ENCODE measurements at regions not wholly inside any gene's neighbourhood (a gene's known extent, or its start where the extent isn't known, plus 50 kb on each side); places are given as distances from the start of the nearest gene placed in this dataset.
"Not testable (repeated sequence)": the region's sequence is repeated elsewhere in the genome, so short reads cannot be mapped to it uniquely, and the experiment has no call there.

DNA sequence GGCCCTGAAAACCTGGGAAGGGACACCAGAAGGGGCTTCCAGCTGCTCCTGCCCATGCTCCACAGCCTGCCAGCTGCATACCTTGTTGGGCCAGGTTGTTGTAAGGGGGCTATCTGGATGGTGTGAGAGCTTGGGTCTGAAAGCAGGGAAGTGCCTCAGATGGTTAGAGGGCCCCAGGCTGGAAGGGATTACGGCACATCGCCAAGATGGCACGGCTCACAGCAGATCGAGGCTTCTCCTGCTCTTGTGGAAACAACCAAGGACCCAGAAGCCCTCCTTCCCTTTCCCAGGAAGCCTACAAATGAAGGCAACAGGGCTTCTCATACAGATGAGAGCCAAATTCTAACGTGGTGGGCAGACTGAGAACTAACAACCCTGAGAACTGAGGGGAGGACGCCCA is 121.7 kb upstream of the ADCY2 start:
- H3K9me3 ChIP-seq (ENCODE audit: low read length), result no peaks in the 10 kb centered on the region
- H3K36me3 ChIP-seq (ENCODE audit: insufficient read depth, low read length), result no peaks in the 10 kb centered on the region
- TF ChIP-seq CTCF (IDR thresholded peaks at IDR 0.05; ENCODE audit: low read length) (no peak), EZH2 (IDR thresholded peaks at IDR 0.05; ENCODE audit: borderline replicate concordance, low read length) (no peak)
- no peak overlapping the region for H3K4me3 ChIP-seq (ENCODE audit: low read depth, low read length, poor library complexity, severe bottlenecking)
- H2AFZ ChIP-seq (ENCODE audit: low read length), result no peak overlapping the region
- H3K79me2 ChIP-seq (ENCODE audit: insufficient read depth, low read length), result no peaks in the 10 kb centered on the region
- H3K27ac ChIP-seq (ENCODE audit: low read depth, low read length, poor library complexity, severe bottlenecking), result no peak overlapping the region
- H3K27me3 ChIP-seq (ENCODE audit: insufficient read depth, low read length), result no peaks in the 10 kb centered on the region
- no peak overlapping the region for H3K4me2 ChIP-seq (ENCODE audit: low read length)
- no peak overlapping the region for H3K9ac ChIP-seq (ENCODE audit: low read length)
- no peaks in the 10 kb centered on the region for H3K9me2 ChIP-seq (ENCODE audit: low read depth, low read length)
- H4K20me1 ChIP-seq (ENCODE audit: insufficient read depth, low read length), result no peaks in the 10 kb centered on the region
- H3F3A ChIP-seq (ENCODE audit: insufficient read depth, low read length), result no peaks in the 10 kb centered on the region
- H3K4me1 ChIP-seq (ENCODE audit: insufficient read depth, low read length, severe bottlenecking), result no peaks in the 10 kb centered on the region

- H3K27me3 ChIP-seq (ENCODE audit: insufficient read depth, low read length), result not testable (repeated sequence)
Observed at GRCh38 chr5:7289634-7290033, 106.3 kb upstream of the ADCY2 start.

GRCh38 chr5:7297821-7298220 is 98.1 kb upstream of the ADCY2 start:
- not testable (repeated sequence) for H3K4me3 ChIP-seq (ENCODE audit: low read depth, low read length, poor library complexity, severe bottlenecking); H3K4me1 ChIP-seq (ENCODE audit: insufficient read depth, low read length, severe bottlenecking); H3K27ac ChIP-seq (ENCODE audit: low read depth, low read length, poor library complexity, severe bottlenecking); H3K9ac ChIP-seq (ENCODE audit: low read length); H3K36me3 ChIP-seq (ENCODE audit: insufficient read depth, low read length); H3K9me3 ChIP-seq (ENCODE audit: low read length); H3K27me3 ChIP-seq (ENCODE audit: insufficient read depth, low read length); H3K4me2 ChIP-seq (ENCODE audit: low read length); H3K79me2 ChIP-seq (ENCODE audit: insufficient read depth, low read length); H2AFZ ChIP-seq (ENCODE audit: low read length); H3K9me2 ChIP-seq (ENCODE audit: low read depth, low read length); H3F3A ChIP-seq (ENCODE audit: insufficient read depth, low read length); H4K20me1 ChIP-seq (ENCODE audit: insufficient read depth, low read length)

More at GRCh38 chr5:7289634-7290033, 106.3 kb upstream of the ADCY2 start:
- not testable (repeated sequence) for H3K27ac ChIP-seq (ENCODE audit: low read depth, low read length, poor library complexity, severe bottlenecking); H3K9me2 ChIP-seq (ENCODE audit: low read depth, low read length); H3K4me1 ChIP-seq (ENCODE audit: insufficient read depth, low read length, severe bottlenecking); H2AFZ ChIP-seq (ENCODE audit: low read length); H4K20me1 ChIP-seq (ENCODE audit: insufficient read depth, low read length); H3K4me2 ChIP-seq (ENCODE audit: low read length); H3K9ac ChIP-seq (ENCODE audit: low read length); H3K79me2 ChIP-seq (ENCODE audit: insufficient read depth, low read length); H3K36me3 ChIP-seq (ENCODE audit: insufficient read depth, low read length); H3K4me3 ChIP-seq (ENCODE audit: low read depth, low read length, poor library complexity, severe bottlenecking); H3K9me3 ChIP-seq (ENCODE audit: low read length); H3F3A ChIP-seq (ENCODE audit: insufficient read depth, low read length)

DNA sequence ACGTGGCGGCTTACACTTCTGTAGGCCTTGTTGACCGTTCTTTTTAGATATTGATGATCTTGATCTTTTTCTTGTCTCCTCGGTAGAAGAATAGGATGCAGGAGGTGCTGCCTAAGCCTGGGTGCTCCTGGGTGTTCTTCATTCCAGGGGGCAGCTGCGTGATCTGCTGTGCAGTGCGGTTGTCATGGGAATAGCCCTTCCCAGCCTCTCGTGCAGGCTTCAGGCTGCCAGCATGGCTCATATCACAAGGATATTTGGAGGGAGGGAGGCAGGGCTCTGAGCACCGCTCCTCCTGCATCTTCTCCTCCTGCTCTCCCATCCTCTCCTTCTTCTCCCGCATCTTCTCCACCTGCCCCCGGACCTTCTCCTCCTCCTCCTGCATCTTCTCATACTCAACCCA is 96.2 kb upstream of the ADCY2 start:
- not testable (repeated sequence) for H3F3A ChIP-seq (ENCODE audit: insufficient read depth, low read length); H3K9ac ChIP-seq (ENCODE audit: low read length); H3K4me1 ChIP-seq (ENCODE audit: insufficient read depth, low read length, severe bottlenecking); H3K4me2 ChIP-seq (ENCODE audit: low read length); H3K27ac ChIP-seq (ENCODE audit: low read depth, low read length, poor library complexity, severe bottlenecking); H3K4me3 ChIP-seq (ENCODE audit: low read depth, low read length, poor library complexity, severe bottlenecking); H2AFZ ChIP-seq (ENCODE audit: low read length); H3K36me3 ChIP-seq (ENCODE audit: insufficient read depth, low read length); H3K9me3 ChIP-seq (ENCODE audit: low read length); H3K9me2 ChIP-seq (ENCODE audit: low read depth, low read length); H3K79me2 ChIP-seq (ENCODE audit: insufficient read depth, low read length); H4K20me1 ChIP-seq (ENCODE audit: insufficient read depth, low read length); H3K27me3 ChIP-seq (ENCODE audit: insufficient read depth, low read length)

DNA sequence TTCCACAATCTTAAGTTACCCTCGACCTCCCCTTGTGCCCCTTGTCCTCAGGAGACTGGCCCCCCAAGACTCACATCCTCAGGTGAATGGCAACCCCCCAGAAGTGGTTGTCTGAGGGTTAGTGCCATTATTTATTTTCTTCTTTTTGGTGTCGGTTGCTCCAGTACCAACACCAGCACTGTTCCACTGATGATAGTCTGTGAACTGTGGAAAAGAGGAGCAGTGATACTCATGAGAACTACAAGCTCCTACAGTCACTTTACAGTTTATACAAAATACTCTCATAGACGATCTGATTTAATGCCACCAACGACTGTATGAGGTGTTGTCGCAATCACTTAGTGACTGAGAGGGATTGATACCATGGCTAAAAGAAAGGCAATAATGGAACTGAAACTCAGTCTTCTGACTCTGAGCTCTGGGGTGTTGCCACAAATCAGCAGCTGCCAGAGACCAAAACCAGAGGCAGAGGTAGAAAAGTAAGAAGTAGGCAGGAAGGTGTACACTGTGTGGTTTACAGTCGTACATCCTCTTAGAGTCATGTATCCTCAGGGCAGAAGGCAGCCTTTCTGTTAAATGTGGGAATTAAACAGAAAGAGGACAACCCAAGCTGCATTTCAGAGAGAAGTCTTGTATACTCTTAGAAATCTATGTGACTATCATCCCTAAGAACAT is 90.8 kb upstream of the ADCY2 start:
- H3K79me2 ChIP-seq (ENCODE audit: insufficient read depth, low read length); H3K9ac ChIP-seq (ENCODE audit: low read length); H3F3A ChIP-seq (ENCODE audit: insufficient read depth, low read length); H4K20me1 ChIP-seq (ENCODE audit: insufficient read depth, low read length); H3K27me3 ChIP-seq (ENCODE audit: insufficient read depth, low read length); H3K9me3 ChIP-seq (ENCODE audit: low read length); H3K4me2 ChIP-seq (ENCODE audit: low read length); H3K27ac ChIP-seq (ENCODE audit: low read depth, low read length, poor library complexity, severe bottlenecking); H3K4me1 ChIP-seq (ENCODE audit: insufficient read depth, low read length, severe bottlenecking); H3K4me3 ChIP-seq (ENCODE audit: low read depth, low read length, poor library complexity, severe bottlenecking); H3K36me3 ChIP-seq (ENCODE audit: insufficient read depth, low read length); H3K9me2 ChIP-seq (ENCODE audit: low read depth, low read length); H2AFZ ChIP-seq (ENCODE audit: low read length): not testable (repeated sequence)

DNA sequence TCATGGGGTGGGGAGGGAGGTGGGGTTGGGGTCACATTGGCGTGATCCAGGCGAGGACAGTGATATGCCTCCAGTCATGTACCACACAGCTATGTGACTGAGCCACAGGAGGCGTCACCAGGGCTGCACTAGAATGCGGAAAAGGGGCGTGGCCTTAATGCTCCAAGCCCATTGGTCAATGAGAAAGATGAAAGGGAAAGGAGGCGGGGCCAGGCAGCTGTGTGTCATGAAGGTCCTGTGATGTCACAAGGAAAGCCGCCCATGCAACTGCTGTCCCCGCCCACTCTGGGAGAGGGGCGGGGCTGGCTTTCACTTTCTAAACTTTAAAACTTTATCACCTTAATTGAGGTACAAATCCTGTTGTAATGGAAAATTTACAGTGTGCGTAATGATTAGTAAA is 89.4 kb upstream of the ADCY2 start:
- not testable (repeated sequence) for H3K9ac ChIP-seq (ENCODE audit: low read length); H4K20me1 ChIP-seq (ENCODE audit: insufficient read depth, low read length); H3K4me2 ChIP-seq (ENCODE audit: low read length); H3K9me2 ChIP-seq (ENCODE audit: low read depth, low read length); H3K4me3 ChIP-seq (ENCODE audit: low read depth, low read length, poor library complexity, severe bottlenecking); H3F3A ChIP-seq (ENCODE audit: insufficient read depth, low read length); H2AFZ ChIP-seq (ENCODE audit: low read length); H3K27ac ChIP-seq (ENCODE audit: low read depth, low read length, poor library complexity, severe bottlenecking); H3K4me1 ChIP-seq (ENCODE audit: insufficient read depth, low read length, severe bottlenecking); H3K27me3 ChIP-seq (ENCODE audit: insufficient read depth, low read length); H3K36me3 ChIP-seq (ENCODE audit: insufficient read depth, low read length); H3K9me3 ChIP-seq (ENCODE audit: low read length); H3K79me2 ChIP-seq (ENCODE audit: insufficient read depth, low read length)

DNA sequence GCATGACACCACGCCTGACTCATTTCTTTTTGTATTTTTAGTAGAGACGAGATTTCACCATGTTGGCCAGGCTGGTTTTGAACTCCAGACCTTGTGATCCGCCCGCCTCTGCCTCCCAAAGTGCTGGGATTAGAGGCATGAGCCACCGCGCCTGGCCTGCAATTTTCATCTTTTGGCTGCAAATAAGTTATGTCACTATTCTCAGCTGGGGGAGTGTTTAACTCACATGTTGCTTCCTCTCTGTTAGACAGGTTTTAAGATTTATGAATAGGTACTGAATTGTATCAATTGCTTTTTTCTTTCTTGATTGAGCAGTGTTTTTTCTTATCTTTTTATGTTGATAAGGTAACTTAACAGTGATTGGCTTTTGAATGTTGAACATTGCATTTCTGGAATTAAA is 88.2 kb upstream of the ADCY2 start:
- H4K20me1 ChIP-seq (ENCODE audit: insufficient read depth, low read length); H3K4me2 ChIP-seq (ENCODE audit: low read length); H2AFZ ChIP-seq (ENCODE audit: low read length); H3K4me3 ChIP-seq (ENCODE audit: low read depth, low read length, poor library complexity, severe bottlenecking); H3F3A ChIP-seq (ENCODE audit: insufficient read depth, low read length); H3K27ac ChIP-seq (ENCODE audit: low read depth, low read length, poor library complexity, severe bottlenecking); H3K9ac ChIP-seq (ENCODE audit: low read length); H3K4me1 ChIP-seq (ENCODE audit: insufficient read depth, low read length, severe bottlenecking); H3K79me2 ChIP-seq (ENCODE audit: insufficient read depth, low read length); H3K36me3 ChIP-seq (ENCODE audit: insufficient read depth, low read length); H3K9me3 ChIP-seq (ENCODE audit: low read length); H3K27me3 ChIP-seq (ENCODE audit: insufficient read depth, low read length); H3K9me2 ChIP-seq (ENCODE audit: low read depth, low read length): not testable (repeated sequence)
